Esophagus muscularis mucosa (tissue), 4 donors: ENCODE measurements at regions not wholly inside any gene's neighbourhood (a gene's known extent, or its start where the extent isn't known, plus 50 kb on each side); places are given as distances from the start of the nearest gene placed in this dataset.

Source experiments
- EP300 ChIP-seq: sonication (generic); formaldehyde crosslinking; IDR thresholded peaks from one replicate; pipeline ENCODE4 v1.6.1; 2017; ENCODE audit warnings: antibody characterized with exemption
- POLR2A ChIP-seq: fragments of 450-650 bp; IDR thresholded peaks from one replicate; pipeline ENCODE4 v1.6.1; 2017; ENCODE audit warnings: antibody characterized with exemption, moderate library complexity, mild to moderate bottlenecking, low read depth
- TF ChIP-seq, protein P1 (sequence below), 3 experiments: fragments of 200-600 bp in 2 of 3; fragments of 450-650 bp in 1 of 3; sonication (generic) in 2 of 3; IDR thresholded peaks; one replicate each; pipeline ENCODE4 v1.5.1; 2017 to 2019; ENCODE audit warnings: antibody characterized with exemption in 3 of 3, mild to moderate bottlenecking in 2 of 3, moderate library complexity in 1 of 3

DNA sequence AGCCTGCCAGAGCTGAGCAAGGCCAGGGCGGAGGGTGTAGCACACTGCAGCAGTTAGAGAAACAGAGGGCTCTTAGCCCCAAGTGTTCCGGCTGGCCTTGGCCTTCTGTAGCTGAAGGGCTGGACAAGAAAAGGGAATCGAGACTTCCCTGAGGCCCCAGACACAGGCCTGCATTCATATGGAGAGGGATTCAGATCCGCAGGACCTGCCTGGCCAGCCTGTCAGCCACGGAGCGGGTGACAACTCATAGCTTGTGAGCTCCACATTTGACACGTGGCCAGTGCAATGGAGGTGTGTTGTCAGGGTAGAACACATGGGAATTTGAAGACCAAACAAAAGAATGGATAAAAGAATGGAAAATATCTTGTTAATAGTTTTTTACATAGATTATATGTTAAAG lies 182.2 kb upstream of the GSC start:
- no peak for TF ChIP-seq POLR2A
- TF ChIP-seq, protein P1, sequence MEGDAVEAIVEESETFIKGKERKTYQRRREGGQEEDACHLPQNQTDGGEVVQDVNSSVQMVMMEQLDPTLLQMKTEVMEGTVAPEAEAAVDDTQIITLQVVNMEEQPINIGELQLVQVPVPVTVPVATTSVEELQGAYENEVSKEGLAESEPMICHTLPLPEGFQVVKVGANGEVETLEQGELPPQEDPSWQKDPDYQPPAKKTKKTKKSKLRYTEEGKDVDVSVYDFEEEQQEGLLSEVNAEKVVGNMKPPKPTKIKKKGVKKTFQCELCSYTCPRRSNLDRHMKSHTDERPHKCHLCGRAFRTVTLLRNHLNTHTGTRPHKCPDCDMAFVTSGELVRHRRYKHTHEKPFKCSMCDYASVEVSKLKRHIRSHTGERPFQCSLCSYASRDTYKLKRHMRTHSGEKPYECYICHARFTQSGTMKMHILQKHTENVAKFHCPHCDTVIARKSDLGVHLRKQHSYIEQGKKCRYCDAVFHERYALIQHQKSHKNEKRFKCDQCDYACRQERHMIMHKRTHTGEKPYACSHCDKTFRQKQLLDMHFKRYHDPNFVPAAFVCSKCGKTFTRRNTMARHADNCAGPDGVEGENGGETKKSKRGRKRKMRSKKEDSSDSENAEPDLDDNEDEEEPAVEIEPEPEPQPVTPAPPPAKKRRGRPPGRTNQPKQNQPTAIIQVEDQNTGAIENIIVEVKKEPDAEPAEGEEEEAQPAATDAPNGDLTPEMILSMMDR (IDR thresholded peaks at IDR 0.05) = no peak
- TF ChIP-seq EP300 = no peak
